Activated T-helper 1 cell treated with anti-CD3 and anti-CD28 coated beads, Interleukin-12 subunit alpha, Interleukin-12 subunit beta, Interleukin-2, Interleukin-4 antibody, amounts not matched to agents 30 ng/mL and 10 ng/mL and 1 ng/mL, durations not matched to agents 14 hours and 24 hours and 36 hours (primary cell): ENCODE measurements at regions not wholly inside any gene's neighbourhood (a gene's known extent, or its start where the extent isn't known, plus 50 kb on each side); places are given as distances from the start of the nearest gene placed in this dataset.
A peak's percentile ranks its signal among the peaks of the same experiment; 100 is the strongest.
"Not testable (repeated sequence)": the region's sequence is repeated elsewhere in the genome, so short reads cannot be mapped to it uniquely, and the experiment has no call there.

Experiments
- DNase-seq: peaks from one replicate; pipeline ENCODE4 v3.0.0; 2021; ENCODE audit warnings: low spot score
- H3K27ac Mint-ChIP-seq: one replicate; pipeline ENCODE4 v1.8.0; 2021; ENCODE audit warnings: mild to moderate bottlenecking, mixed read lengths
- H3K27me3 Mint-ChIP-seq: one replicate; pipeline ENCODE4 v1.8.0; 2022; ENCODE audit warnings: mild to moderate bottlenecking, moderate library complexity, mixed read lengths; ENCODE audit not compliant: insufficient read depth
- H3K36me3 Mint-ChIP-seq: one replicate; pipeline ENCODE4 v1.8.0; 2021; ENCODE audit warnings: low read depth, mixed read lengths
- H3K4me1 Mint-ChIP-seq: one replicate; pipeline ENCODE4 v1.8.0; 2021; ENCODE audit warnings: low read depth, mixed read lengths
- H3K4me3 Mint-ChIP-seq: one replicate; pipeline ENCODE4 v1.8.0; 2021; ENCODE audit warnings: mild to moderate bottlenecking, moderate library complexity, mixed read lengths
- H3K9me3 Mint-ChIP-seq: one replicate; pipeline ENCODE4 v1.8.0; 2021; ENCODE audit warnings: mixed read lengths
- intact Hi-C: fragments of 100-400 bp; cut with micrococcal nuclease; formaldehyde crosslinking; loops from one replicate; pipeline ENCODE4 v1.15.1; 2024

- Mint-ChIP-seq H3K27me3 (no peaks in the 10 kb centered on the region), H3K4me1 (no peaks in the 10 kb centered on the region), H3K9me3 (peaks cover 2% of the 10 kb centered on the region), H3K27ac (no peak overlapping the region), H3K36me3 (no peaks in the 10 kb centered on the region), H3K4me3 (no peak overlapping the region)
- intact Hi-C loops = loop anchor here (5.0 kb wide), 1 partner anchor 167 kb away; no protein-coding TSS in a partner anchor
- no peak for DNase-seq
Observed at GRCh38 chr16:51984395-51984794, 562.5 kb downstream of the TOX3 start.

- intact Hi-C loops = loop anchor here (5.0 kb wide), 1 partner anchor 166 kb away; no protein-coding TSS in a partner anchor
- Mint-ChIP-seq H3K27me3 (no peaks in the 10 kb centered on the region), H3K4me1 (no peaks in the 10 kb centered on the region), H3K27ac (no peak overlapping the region), H3K4me3 (no peak overlapping the region), H3K36me3 (no peaks in the 10 kb centered on the region), H3K9me3 (peaks cover 2% of the 10 kb centered on the region)
- DNase-seq = peak; percentile 1
Observed at GRCh38 chr16:51982715-51983680, 563.9 kb downstream of the TOX3 start.

GRCh38 chr16:51981725-51982124 lies 565.2 kb downstream of the TOX3 start:
- Mint-ChIP-seq H3K27ac (no peak overlapping the region), H3K36me3 (no peaks in the 10 kb centered on the region), H3K4me3 (no peak overlapping the region), H3K9me3 (no peaks in the 10 kb centered on the region), H3K4me1 (no peaks in the 10 kb centered on the region), H3K27me3 (no peaks in the 10 kb centered on the region)
- intact Hi-C loops = loop anchor here (5.0 kb wide), 1 partner anchor 164 kb away; no protein-coding TSS in a partner anchor
- no peak for DNase-seq

GRCh38 chr16:51977506-51977905 lies 569.4 kb downstream of the TOX3 start:
- H3K9me3 Mint-ChIP-seq, H3K27me3 Mint-ChIP-seq, H3K4me1 Mint-ChIP-seq, H3K4me3 Mint-ChIP-seq, H3K27ac Mint-ChIP-seq, H3K36me3 Mint-ChIP-seq, DNase-seq, intact Hi-C loops: not testable (repeated sequence)

- H3K27me3 Mint-ChIP-seq = no peaks in the 10 kb centered on the region
- intact Hi-C loops = no loop called here
Observed at GRCh38 chr16:51971184-51971583, 575.8 kb downstream of the TOX3 start.

GRCh38 chr16:51968749-51969148 lies 578.2 kb downstream of the TOX3 start:
- intact Hi-C loops = no loop called here
- Mint-ChIP-seq H3K4me1 (no peaks in the 10 kb centered on the region), H3K36me3 (no peaks in the 10 kb centered on the region)

More at GRCh38 chr16:51971184-51971583, 575.8 kb downstream of the TOX3 start:
- Mint-ChIP-seq H3K4me3 (no peak overlapping the region), H3K4me1 (no peaks in the 10 kb centered on the region), H3K9me3 (peaks cover 8% of the 10 kb centered on the region), H3K36me3 (no peaks in the 10 kb centered on the region), H3K27ac (no peak overlapping the region)
- DNase-seq = no peak

GRCh38 chr16:51967646-51968045 lies 579.3 kb downstream of the TOX3 start:
- Mint-ChIP-seq H3K36me3 (no peaks in the 10 kb centered on the region), H3K27me3 (no peaks in the 10 kb centered on the region), H3K4me1 (no peaks in the 10 kb centered on the region), H3K27ac (no peak overlapping the region), H3K4me3 (no peak overlapping the region), H3K9me3 (peaks cover 3% of the 10 kb centered on the region)
- intact Hi-C loops = no loop called here
- no peak for DNase-seq

More at GRCh38 chr16:51968749-51969148, 578.2 kb downstream of the TOX3 start:
- Mint-ChIP-seq H3K27ac (no peak overlapping the region), H3K9me3 (peaks cover 8% of the 10 kb centered on the region), H3K27me3 (no peaks in the 10 kb centered on the region), H3K4me3 (no peak overlapping the region)
- DNase-seq = no peak

GRCh38 chr16:51960931-51961330 lies 586.0 kb downstream of the TOX3 start:
- intact Hi-C loops = no loop called here
- DNase-seq = no peak
- Mint-ChIP-seq H3K4me3 (no peak overlapping the region), H3K27me3 (no peaks in the 10 kb centered on the region), H3K36me3 (no peaks in the 10 kb centered on the region), H3K4me1 (no peaks in the 10 kb centered on the region), H3K27ac (no peak overlapping the region), H3K9me3 (peaks cover 3% of the 10 kb centered on the region)

- no peaks in the 10 kb centered on the region for H3K4me1 Mint-ChIP-seq
- H3K4me3 Mint-ChIP-seq = no peak overlapping the region
- no peak overlapping the region for H3K27ac Mint-ChIP-seq
- DNase-seq = no peak
- intact Hi-C loops = no loop called here
- peaks cover 3% of the 10 kb centered on the region for H3K9me3 Mint-ChIP-seq
- H3K27me3 Mint-ChIP-seq = no peaks in the 10 kb centered on the region
- H3K36me3 Mint-ChIP-seq = no peaks in the 10 kb centered on the region
Observed at GRCh38 chr16:51953286-51953985, 593.5 kb downstream of the TOX3 start.

GRCh38 chr16:51952500-51952899 lies 594.4 kb downstream of the TOX3 start:
- no peaks in the 10 kb centered on the region for H3K36me3 Mint-ChIP-seq
- no peaks in the 10 kb centered on the region for H3K9me3 Mint-ChIP-seq
- no peaks in the 10 kb centered on the region for H3K27me3 Mint-ChIP-seq
- H3K27ac Mint-ChIP-seq = no peak overlapping the region
- H3K4me3 Mint-ChIP-seq = no peak overlapping the region
- H3K4me1 Mint-ChIP-seq = no peaks in the 10 kb centered on the region
- DNase-seq = no peak
- intact Hi-C loops = no loop called here

- Mint-ChIP-seq H3K4me3 (no peak overlapping the region), H3K27me3 (no peaks in the 10 kb centered on the region)
Observed at GRCh38 chr16:51951668-51952298, 595.2 kb downstream of the TOX3 start.

GRCh38 chr16:51950118-51950780 lies 596.7 kb downstream of the TOX3 start:
- intact Hi-C loops = no loop called here
- Mint-ChIP-seq H3K9me3 (no peaks in the 10 kb centered on the region), H3K4me3 (no peak overlapping the region), H3K36me3 (no peaks in the 10 kb centered on the region), H3K27ac (no peak overlapping the region), H3K4me1 (no peaks in the 10 kb centered on the region), H3K27me3 (no peaks in the 10 kb centered on the region)
- no peak for DNase-seq

More at GRCh38 chr16:51951668-51952298, 595.2 kb downstream of the TOX3 start:
- Mint-ChIP-seq H3K27ac (no peak overlapping the region), H3K9me3 (no peaks in the 10 kb centered on the region), H3K4me1 (no peaks in the 10 kb centered on the region), H3K36me3 (no peaks in the 10 kb centered on the region)
- DNase-seq = no peak
- intact Hi-C loops = no loop called here
